PC-9 (cell line): ENCODE measurements at regions not wholly inside any gene's neighbourhood (a gene's known extent, or its start where the extent isn't known, plus 50 kb on each side); places are given as distances from the start of the nearest gene placed in this dataset.

ENCODE experiments used
- EZH2 ChIP-seq: fragments of 200-600 bp; sonication (generic); IDR thresholded peaks from 2 replicates; pipeline ENCODE4 v1.8.0; 2017; ENCODE audit warnings: antibody characterized with exemption, low read depth
- TF ChIP-seq, protein P1 (sequence below): fragments of 200-600 bp; sonication (generic); conservative IDR thresholded peaks from 2 replicates; pipeline ENCODE4 v1.6.1; 2017; ENCODE audit warnings: mixed run types, antibody characterized with exemption, mild to moderate bottlenecking, moderate library complexity

DNA sequence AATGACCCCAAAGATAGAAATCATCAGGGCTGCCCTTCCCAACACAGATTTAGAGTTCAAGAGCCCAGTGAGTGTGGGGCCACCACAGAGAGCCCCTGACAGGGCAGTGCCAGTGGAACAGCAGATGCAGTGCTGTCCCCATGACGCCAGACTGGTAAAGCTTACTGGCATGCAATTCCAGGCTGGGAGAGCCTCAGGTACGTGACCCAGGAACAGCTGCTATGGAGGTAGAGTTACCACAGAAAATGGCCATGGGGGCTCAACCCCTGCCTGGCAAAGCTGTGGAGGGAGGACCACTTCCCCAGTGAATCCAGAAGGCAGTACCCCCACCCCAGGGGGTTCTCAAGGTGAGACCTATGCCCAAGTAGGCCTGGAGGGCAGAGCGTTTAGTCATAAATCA lies 228.5 kb downstream of the POLR1F start:
- no peak for TF ChIP-seq EZH2
- TF ChIP-seq, protein P1, sequence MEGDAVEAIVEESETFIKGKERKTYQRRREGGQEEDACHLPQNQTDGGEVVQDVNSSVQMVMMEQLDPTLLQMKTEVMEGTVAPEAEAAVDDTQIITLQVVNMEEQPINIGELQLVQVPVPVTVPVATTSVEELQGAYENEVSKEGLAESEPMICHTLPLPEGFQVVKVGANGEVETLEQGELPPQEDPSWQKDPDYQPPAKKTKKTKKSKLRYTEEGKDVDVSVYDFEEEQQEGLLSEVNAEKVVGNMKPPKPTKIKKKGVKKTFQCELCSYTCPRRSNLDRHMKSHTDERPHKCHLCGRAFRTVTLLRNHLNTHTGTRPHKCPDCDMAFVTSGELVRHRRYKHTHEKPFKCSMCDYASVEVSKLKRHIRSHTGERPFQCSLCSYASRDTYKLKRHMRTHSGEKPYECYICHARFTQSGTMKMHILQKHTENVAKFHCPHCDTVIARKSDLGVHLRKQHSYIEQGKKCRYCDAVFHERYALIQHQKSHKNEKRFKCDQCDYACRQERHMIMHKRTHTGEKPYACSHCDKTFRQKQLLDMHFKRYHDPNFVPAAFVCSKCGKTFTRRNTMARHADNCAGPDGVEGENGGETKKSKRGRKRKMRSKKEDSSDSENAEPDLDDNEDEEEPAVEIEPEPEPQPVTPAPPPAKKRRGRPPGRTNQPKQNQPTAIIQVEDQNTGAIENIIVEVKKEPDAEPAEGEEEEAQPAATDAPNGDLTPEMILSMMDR, result no peak
